ENCODE measurements at regions not wholly inside any gene's neighbourhood (a gene's known extent, or its start where the extent isn't known, plus 50 kb on each side); places are given as distances from the start of the nearest gene placed in this dataset.
A peak's percentile ranks its signal among the peaks of the same experiment; 100 is the strongest.

DNA sequence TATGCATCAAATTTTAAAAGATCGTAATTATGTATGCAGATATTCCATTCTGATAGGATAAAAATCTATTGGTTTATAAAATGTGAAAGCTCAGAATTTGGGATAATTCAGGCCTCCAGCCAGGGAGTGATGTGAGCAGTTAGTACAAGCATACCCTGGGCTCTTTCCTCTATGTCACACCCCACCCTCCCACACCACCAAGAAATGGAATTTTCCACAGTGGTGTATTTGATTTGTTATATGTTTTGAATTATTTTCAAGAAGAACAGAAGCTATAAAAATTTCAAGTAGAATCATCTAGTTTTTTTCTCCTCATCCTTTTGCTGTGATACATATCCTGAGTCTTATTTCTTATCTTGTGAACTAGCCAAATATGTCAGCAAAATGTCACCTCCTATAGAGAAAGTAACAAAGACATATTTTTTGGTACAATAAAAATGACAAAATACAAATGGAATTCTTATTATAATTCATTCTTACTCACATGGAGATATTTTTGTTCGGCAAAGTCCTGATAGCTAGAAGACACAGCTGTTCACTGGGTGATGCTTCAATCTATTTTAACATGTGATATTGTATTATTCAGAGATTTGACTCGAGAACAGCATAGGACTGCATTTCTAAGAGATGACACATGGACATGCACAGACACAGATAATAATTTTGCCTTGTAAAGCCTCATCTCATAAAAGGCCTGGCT is 61.2 kb upstream of the FRY start:
- no peaks in the 10 kb centered on the region for H4K20me1 ChIP-seq (ENCODE audit: insufficient read depth)
- ChIA-PET CTCF (no interaction called here), POLR2A (ENCODE audit: unreplicated experiment) (interaction anchor here (0.6 kb wide), 1 partner anchor 186 kb away, joined by 20 read pairs; no protein-coding TSS in a partner anchor)
- DNase-seq, result no peak
- no peaks in the 10 kb centered on the region for H3F3A ChIP-seq (ENCODE audit: insufficient read depth, low read depth)
- H3K9me3 ChIP-seq (ENCODE audit: insufficient read depth, low read depth), result no peaks in the 10 kb centered on the region
- H3K79me2 ChIP-seq (ENCODE audit: low read depth), result no peaks in the 10 kb centered on the region
- BruUV-seq (replicated peaks), result no TSS peak
- H3K4me3 ChIP-seq, result no peak overlapping the region
- H3K4me1 ChIP-seq (replicated peaks; ENCODE audit: insufficient read depth), result 0 out of 2 replicates have a peak, but pooled peaks cover 3% of the 10 kb centered on the region
- no peaks in the 10 kb centered on the region for H3K36me3 ChIP-seq (ENCODE audit: low read depth)
- no peaks in the 10 kb centered on the region for H3K9me2 ChIP-seq (ENCODE audit: insufficient read depth)
- intact Hi-C loops (cut with micrococcal nuclease; ENCODE audit: unreplicated experiment), result no loop called here
- TF ChIP-seq, protein P1, sequence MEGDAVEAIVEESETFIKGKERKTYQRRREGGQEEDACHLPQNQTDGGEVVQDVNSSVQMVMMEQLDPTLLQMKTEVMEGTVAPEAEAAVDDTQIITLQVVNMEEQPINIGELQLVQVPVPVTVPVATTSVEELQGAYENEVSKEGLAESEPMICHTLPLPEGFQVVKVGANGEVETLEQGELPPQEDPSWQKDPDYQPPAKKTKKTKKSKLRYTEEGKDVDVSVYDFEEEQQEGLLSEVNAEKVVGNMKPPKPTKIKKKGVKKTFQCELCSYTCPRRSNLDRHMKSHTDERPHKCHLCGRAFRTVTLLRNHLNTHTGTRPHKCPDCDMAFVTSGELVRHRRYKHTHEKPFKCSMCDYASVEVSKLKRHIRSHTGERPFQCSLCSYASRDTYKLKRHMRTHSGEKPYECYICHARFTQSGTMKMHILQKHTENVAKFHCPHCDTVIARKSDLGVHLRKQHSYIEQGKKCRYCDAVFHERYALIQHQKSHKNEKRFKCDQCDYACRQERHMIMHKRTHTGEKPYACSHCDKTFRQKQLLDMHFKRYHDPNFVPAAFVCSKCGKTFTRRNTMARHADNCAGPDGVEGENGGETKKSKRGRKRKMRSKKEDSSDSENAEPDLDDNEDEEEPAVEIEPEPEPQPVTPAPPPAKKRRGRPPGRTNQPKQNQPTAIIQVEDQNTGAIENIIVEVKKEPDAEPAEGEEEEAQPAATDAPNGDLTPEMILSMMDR (conservative IDR thresholded peaks at IDR 0.05), result no peak
- no peak for TF ChIP-seq EZH2 (IDR thresholded peaks at IDR 0.05; ENCODE audit: low read depth)
- H2AFZ ChIP-seq, result no peak overlapping the region
- no peaks in the 10 kb centered on the region for H3K27me3 ChIP-seq (ENCODE audit: insufficient read depth, low read depth)
- H3K27ac ChIP-seq, result no peak overlapping the region
- H3K4me2 ChIP-seq, result no peak overlapping the region

DNA sequence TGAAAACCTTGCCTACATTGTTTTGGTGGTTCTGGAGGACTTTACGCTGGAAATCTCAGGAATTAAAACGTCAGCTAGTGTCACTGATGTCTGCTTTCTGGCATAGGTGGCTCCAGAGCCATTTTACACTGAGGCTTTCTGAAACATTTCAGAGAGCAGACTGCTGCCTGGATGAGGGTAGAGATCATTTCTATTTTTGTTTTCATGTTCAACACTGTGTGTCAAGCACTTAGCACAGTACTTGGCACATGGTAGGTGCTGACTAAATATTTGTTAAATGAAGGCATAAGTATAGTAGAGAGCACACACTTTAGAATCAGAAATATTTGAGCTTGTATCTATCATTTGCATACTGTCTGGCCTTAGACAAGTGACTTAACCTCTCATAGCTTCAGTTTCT is 59.1 kb upstream of the FRY start:
- ChIA-PET POLR2A (ENCODE audit: unreplicated experiment) (no interaction called here), CTCF (no interaction called here)
- Histone ChIP-seq H3K9me2 (ENCODE audit: insufficient read depth) (no peaks in the 10 kb centered on the region), H3F3A (ENCODE audit: insufficient read depth, low read depth) (no peaks in the 10 kb centered on the region), H4K20me1 (ENCODE audit: insufficient read depth) (no peaks in the 10 kb centered on the region), H3K4me2 (no peak overlapping the region), H3K79me2 (ENCODE audit: low read depth) (no peaks in the 10 kb centered on the region), H2AFZ (no peak overlapping the region), H3K27me3 (ENCODE audit: insufficient read depth, low read depth) (no peaks in the 10 kb centered on the region), H3K4me1 (replicated peaks; ENCODE audit: insufficient read depth) (no peaks in the 10 kb centered on the region), H3K9me3 (ENCODE audit: insufficient read depth, low read depth) (no peaks in the 10 kb centered on the region), H3K4me3 (no peak overlapping the region), H3K27ac (no peak overlapping the region), H3K36me3 (ENCODE audit: low read depth) (no peaks in the 10 kb centered on the region)
- TF ChIP-seq, protein P1 (conservative IDR thresholded peaks at IDR 0.05), result no peak
- no peak for TF ChIP-seq EZH2 (IDR thresholded peaks at IDR 0.05; ENCODE audit: low read depth)
- BruUV-seq (replicated peaks), result no TSS peak
- no peak for DNase-seq
- intact Hi-C loops (cut with micrococcal nuclease; ENCODE audit: unreplicated experiment), result no loop called here

DNA sequence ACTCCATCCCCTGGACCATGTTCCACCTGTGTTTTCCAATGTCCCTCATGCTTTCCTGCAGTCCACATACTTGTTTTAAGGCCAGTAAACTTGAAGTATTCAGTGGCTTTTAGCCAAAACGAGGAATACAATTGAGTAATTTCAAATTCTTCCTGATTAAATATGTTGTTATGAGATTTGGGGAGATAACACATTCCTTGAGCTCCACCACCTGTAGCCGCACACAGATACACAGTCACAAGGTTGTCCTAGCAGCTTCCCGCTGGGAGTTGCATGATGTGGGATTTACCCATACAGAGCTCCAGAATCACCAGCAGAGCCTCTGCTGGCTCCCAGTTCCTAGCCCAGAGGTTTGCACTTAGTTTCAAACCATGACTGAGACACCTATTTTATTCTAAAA is 53.6 kb upstream of the FRY start:
- Histone ChIP-seq H3F3A (ENCODE audit: insufficient read depth, low read depth) (no peaks in the 10 kb centered on the region), H3K27me3 (ENCODE audit: insufficient read depth, low read depth) (no peaks in the 10 kb centered on the region), H3K4me3 (no peak overlapping the region), H3K79me2 (ENCODE audit: low read depth) (no peaks in the 10 kb centered on the region), H3K36me3 (ENCODE audit: low read depth) (no peaks in the 10 kb centered on the region), H3K9me2 (ENCODE audit: insufficient read depth) (no peaks in the 10 kb centered on the region), H3K4me1 (replicated peaks; ENCODE audit: insufficient read depth) (peaks cover 10% of the 10 kb centered on the region; the same call in 1 of the 2 replicates), H4K20me1 (ENCODE audit: insufficient read depth) (no peaks in the 10 kb centered on the region), H3K9me3 (ENCODE audit: insufficient read depth, low read depth) (no peaks in the 10 kb centered on the region), H3K27ac (no peak overlapping the region), H2AFZ (no peak overlapping the region), H3K4me2 (no peak overlapping the region; the same call in 1 of the 2 replicates)
- peak in 1 of 2 experiments; percentile 71 for DNase-seq
- intact Hi-C loops (cut with micrococcal nuclease; ENCODE audit: unreplicated experiment), result no loop called here
- BruUV-seq (replicated peaks), result no TSS peak
- ChIA-PET POLR2A (ENCODE audit: unreplicated experiment) (interaction anchor here (0.6 kb wide), 1 partner anchor 47 kb away, joined by 4 read pairs; no protein-coding TSS in a partner anchor), CTCF (no interaction called here)
- no peak for TF ChIP-seq EZH2 (IDR thresholded peaks at IDR 0.05; ENCODE audit: low read depth)
- TF ChIP-seq, protein P1 (conservative IDR thresholded peaks at IDR 0.05), result no peak

All from PC-9 (cell line).